GM21529 (cell line): ENCODE measurements at regions not wholly inside any gene's neighbourhood (a gene's known extent, or its start where the extent isn't known, plus 50 kb on each side); places are given as distances from the start of the nearest gene placed in this dataset.

Experiments
- ATAC-seq: cut with Tn5 transposase; IDR thresholded peaks from one replicate; pipeline ENCODE4 v1.9.1; 2021; ENCODE audit not compliant: unreplicated experiment

DNA sequence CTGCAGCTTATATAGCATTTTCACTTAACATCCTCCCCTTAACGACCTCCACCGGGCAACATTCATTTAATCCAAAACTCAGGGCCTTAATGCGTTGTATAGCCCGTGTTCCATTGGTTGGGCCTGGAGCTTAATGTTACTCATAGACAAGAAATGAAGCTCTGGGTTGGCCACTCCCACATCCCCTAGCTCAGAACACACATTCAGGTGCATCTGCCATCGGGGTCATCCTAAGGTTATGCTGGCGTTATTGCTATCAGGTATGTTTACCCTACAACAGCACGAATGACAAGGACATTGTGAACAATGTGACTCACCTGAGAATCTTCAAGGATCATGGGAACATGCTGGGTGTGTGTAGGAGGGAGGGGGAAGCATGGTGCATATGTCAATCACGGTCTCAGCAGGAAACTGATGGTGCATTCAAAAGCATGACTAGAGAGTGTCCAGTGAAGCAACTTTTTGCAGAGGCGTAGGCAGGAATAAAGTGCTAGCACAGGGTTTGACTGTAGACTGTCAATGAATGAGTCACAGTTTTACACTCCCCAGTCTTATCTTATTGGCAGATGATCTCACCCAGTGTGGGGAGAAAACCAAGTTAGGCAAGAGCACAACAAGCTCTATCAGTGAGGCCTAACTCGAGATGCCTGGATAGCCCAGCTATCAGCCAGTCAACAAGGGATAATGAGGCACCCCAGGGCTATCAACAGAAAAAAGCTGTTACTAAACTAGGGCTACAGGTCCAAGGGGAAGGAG is 402.1 kb upstream of the MCTP2 start:
- no peak for ATAC-seq

DNA sequence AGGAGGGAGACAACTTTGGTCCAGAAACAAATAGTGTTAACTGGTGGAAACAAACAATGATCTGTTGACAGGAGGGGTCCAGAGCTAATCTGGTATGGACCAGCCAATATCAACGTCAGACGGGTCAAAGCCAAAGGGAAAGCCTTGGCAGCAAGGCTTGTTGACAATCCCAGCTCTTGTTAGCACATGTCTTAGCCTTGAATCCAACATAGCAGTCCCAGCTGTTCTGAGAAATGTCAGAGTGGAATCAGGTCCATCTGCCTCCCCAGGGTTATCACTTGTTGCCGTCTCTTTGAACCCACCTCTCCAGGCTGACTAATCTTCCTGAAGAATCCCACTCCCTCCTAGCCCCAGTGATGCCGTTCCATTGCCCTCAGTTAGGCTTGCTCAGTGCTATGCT is 404.6 kb upstream of the MCTP2 start:
- ATAC-seq, result no peak

DNA sequence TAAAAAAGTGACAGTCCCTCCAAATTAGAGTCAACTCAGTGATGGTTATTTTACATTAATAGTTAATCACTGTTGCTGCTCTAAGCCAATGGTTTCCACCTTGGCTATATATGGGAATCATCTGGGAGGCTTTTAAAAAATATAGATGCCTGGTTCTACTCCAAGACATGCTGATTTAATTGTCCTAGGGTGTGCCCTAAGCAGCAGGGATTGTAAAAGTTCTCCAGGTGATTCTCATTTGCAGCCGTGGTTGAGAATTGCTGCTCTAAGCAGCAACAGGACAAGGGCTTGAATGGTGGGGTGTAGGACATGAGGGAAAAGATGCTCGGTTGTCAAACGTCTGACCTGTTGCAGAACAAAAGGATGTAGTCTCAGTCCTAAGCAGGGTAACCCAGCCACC is 405.1 kb upstream of the MCTP2 start:
- ATAC-seq, result no peak

DNA sequence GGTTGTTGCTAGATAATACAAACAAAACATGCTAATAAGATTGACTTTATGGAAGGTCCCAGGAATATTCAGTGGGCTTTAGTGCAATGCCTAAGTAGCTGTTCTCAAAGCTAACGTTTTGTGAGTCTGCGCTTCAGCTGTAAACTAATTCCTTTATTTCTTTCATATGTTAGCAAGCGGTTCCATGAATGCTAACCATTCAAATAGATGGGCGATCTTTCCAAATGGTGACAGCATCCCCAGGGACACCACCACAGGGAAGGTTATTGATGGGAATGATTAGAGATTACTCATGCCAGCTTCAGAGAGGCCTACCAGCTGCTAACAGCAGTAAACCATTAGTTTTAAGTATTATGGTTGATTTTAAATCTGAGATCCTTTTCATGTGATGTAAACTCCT is 405.7 kb upstream of the MCTP2 start:
- ATAC-seq, result no peak

DNA sequence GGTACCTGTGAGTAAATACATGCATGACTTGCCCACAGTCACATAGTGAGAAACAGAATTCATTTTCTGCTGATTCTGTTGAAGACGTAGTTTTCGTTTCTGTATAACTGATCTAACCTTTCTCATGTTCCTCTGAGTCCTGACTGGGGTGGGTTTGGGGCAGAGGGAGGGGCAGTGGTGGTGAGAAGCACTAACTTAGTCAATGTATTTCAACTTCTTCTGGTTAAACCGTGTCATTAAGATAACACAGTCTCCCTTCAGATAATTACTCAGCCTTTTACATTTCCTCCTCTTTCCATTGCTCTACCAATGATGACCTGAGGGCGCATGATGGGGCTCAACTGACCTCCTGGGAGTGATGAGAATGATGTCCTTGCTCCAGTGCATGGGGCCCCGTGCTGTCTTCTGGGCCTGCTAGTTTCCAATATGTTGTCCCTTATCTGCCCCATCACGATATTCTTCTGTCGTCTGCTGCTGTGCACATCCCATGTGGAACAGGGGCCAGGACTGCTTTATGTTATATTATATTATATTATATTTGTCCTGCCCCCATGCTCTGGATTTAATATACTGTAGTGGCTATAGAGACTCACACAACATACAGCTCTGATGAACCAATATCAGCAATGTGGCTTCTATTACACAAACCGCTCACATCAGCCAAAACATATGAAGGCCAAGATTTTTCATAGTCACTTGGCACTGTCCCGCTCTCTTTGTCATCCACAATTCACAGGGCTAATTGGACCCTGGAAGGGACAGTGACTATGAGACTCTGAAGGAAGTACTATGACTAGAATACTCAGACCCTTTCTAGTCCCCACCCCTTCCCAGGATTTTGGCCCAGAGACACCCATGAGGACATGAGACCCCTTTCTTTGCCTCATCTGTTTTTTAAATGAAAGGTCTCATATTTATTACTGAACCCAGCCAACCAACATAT is 407.1 kb upstream of the MCTP2 start:
- ATAC-seq, result no peak

DNA sequence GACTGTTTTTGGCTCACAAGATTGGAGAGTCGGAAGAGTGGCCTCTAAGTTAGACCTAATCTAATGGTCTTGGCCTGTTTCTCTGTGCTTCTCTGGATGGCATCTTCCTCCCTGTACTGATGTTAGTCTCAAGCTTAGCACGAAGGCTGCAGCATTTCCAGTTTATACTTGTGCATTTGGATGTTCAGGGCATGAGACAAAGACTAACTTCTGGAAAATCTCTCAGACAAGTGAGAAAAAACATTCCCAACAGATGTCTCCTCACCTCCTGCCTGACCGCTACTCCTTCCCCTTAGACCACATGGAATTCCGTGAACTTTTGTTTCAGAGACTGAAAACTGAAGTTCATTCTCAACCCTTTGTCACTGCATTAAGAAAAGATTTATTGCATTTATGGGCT is 410.8 kb upstream of the MCTP2 start:
- ATAC-seq, result no peak

DNA sequence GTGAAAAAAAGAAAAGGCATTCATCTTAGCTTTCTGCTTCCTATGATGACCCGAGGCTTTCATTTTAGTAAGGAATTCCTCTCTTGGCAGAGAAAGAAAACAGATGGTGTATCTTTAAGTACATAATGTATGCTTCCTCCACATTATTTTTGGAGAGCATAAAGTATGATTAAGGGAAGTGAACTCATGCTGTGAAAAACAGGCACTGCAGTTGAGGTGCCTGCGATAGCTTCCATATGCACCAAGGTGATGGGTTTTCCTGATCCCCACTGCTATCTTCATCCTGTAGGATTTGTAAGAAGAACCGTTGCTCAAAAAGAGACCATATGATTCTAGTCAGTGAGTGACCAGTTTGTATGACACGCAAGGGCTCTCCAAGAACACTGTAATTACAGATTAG is 411.5 kb upstream of the MCTP2 start:
- ATAC-seq, result no peak

DNA sequence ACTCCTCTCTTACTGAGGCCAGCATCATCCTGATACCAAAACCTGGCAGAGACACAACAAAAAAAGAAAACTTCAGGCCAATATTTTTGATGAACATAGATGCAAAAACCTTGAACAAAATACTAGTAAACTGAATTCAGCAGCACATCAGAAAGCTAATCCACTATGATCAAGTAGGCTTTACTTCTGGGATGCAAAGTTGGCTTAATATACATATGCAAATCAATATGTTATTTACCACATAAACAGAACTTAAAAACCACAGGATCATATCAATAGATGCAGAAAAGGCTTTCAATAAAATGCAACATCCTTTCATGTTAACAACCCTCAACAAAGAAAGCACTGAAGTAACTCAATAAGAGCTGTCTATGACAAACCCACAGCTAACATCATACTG is 414.5 kb upstream of the MCTP2 start:
- no peak for ATAC-seq

DNA sequence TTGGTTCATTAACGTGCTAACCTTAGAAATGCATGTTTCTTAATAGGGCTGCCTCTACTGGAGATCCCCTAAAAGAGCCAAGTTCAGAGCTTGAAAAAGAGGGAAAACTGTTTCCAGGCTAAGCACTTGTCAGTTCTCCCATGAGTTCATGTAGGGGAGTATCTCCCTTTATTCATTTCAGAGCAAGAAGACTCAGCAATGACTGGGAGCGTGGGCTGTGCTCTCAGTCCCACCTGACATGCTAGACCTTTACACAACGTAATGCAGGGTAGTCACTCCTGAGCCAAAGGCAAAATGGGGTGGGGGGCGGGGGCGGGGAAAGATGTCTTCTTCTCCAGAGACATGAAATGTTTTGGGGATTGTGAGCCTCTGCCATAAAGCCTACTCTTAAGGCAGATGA is 420.1 kb upstream of the MCTP2 start:
- no peak for ATAC-seq

DNA sequence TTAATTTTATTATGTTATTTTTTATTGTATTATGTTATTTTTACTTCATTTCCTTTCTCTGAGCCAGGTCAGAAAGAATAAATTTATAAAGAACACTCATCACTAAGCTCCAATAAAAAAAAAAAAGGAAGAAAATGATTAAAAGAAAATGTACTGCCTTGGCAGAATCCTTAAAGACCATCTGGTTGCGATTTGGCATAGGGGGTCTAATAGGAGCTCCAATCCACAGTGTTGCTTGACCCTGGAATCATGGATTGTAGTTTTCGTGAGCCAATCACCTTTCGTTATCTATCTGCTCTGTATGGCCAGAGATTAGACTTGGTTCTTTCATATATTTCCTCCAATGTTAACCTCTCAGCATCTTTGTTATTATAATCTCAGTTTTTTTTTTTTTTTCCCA is 421.8 kb upstream of the MCTP2 start:
- no peak for ATAC-seq

DNA sequence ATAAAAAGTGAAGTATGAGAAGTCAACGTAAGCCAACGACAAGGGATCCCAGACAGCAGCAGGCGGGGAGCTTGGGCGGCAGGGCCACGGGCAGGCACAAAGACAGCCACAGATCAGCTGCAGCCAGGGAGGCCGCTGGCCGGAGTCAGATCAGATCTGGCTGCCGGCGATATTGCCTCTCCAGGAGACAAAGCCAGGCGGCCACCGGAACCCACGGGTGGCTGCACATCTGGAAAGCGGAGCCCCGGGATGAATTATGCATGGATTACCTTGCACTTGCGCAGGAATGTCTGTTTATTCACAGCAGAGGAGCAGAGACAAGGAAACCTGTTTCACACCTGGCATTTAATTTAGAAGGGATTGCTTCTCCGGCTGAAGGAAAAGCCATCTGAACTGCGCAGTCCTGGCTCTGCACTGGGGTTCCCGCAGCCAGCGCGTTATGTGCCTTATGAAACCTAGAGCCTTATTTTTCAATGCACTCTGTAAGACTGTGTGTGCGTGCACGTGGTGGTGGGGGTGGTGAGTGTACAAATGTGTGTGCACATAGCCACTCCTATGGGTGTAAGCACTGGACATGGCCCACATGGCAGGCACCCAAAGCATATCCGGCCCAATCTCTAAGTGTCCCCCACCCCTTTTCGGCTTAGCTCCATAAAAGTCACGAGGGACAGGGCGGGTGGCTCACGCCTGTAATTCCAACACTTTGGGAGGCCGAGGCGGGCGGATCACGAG is 427.8 kb upstream of the MCTP2 start:
- no peak for ATAC-seq

DNA sequence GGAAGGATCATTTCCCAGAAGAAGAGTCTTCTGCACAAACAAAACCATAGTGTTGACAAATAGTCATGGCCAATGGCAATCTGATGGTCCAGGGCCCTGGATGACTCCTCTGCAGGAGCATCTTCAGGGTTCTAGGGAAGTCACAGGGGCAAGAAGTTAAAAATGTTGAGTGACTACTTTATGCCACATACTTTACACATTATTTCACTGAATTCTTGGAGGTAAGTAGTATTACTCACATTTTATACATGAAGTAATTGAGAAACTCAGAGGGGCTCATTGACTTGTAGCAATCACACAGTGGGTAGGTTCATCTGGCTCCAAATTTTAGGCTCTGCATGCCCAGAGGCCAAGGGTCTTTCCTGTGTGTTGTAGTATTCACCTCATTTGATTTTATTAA is 430.2 kb upstream of the MCTP2 start:
- ATAC-seq, result no peak

DNA sequence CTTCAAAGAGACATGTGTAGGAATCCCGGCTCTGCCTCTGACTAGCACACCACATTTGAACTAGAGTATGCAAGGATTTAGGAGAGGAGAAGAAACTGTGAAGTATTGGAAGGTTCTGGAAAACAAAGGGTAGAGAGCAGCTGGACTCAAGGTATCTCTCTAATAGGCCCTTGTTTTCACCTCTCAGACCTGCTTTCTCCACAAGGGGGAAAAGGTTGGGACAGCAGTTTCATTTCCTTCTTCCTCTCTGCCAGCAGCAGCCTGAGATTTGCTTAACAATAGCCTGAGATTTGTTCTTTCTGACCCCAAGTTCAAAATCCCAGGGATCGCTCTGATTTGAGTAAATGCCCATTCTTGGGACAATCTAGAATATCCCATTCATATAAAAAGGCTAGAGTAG is 430.6 kb upstream of the MCTP2 start:
- no peak for ATAC-seq

DNA sequence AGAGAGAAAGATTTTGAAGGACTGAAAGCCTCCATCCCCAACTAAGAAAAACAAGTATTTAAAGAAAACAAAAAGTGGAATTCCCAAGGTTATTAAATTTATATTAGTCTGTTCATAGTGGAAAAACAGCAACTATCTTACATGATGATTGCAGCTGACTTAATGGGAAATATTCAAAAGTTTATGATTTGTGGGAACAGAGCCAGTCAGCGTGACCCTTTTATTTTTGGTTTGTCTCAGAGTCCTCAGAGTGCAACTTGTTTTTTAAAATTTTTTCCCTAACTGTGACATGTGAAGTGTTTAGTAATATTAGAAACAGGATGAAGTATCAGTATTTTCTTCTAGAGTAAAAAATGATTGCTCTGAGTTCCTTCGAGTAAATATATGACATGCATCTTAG is 441.9 kb upstream of the MCTP2 start:
- ATAC-seq, result no peak

DNA sequence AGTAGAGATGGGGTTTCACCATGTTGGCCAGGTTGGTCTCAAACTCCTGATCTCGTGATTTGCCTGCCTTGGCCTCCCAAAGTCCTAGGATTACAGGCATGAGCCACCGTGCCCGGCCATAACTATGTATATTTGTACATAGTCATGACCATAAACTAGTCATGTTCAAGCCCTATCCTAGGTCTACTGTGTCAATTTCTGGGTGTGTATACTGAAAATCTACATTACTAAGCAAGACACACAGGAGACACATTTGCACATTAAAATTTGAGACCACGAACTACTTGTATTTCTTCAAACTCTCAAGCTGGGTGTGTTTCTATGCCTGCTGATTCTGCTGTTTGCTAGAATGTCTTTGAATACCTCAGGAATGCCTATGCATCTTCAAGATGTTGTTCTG is 451.3 kb upstream of the MCTP2 start:
- ATAC-seq, result no peak

DNA sequence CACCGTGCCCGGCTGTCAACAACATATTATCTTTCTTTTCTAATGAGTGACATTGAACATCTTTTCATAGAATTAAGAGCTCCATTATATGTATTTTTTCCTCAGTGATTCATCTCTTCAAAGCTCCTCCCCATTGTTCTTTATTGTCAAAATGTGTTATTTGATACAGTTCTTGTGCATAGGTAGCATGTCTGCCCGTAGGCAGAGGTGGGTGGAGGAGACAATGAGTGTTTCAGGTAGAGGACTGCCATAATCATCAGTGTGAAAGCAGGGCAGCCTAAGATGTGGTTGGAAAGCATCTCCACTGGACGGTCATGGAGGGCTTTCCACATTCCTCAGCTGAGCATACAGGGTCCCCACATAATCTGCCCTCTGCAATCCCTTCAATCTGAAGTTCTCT is 452.0 kb upstream of the MCTP2 start:
- ATAC-seq, result no peak

DNA sequence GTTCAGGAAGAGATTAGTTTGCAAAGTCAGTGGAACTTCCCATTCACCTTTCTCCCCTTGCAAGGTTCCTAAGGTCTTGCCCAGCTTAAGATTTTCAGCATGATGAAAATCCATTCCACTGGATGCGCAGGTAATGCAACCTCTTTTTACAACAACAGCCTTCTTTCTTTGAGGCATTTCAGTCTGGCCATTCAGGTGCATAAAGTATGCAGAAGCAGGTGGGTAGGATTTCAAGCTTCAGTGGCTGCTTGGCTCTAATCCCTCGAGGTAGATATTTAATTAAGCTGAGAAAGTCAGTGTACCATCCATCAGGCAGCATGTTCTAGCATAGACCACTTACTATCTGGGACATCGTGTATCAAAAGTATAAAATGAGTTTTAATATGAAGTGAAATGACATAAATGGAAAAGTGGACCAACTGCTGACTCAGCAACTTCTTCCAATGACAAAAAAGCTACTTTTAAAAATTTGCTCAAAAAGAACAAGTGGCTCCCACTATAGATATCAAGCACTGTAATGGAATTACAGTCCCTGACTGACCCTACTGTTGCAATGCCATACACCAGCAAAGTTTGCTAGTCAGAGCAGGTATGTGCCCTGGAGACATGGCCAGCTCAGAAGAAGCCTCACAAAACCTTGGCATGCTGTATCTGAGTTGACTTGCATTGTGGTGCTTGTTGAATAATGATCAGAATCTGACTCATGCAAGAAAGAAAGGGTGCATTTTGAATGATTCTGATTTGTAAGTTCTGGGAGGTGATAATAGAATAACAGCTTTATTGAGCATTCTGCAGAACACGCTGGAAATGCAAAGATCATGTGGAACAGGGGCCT is 459.9 kb upstream of the MCTP2 start:
- ATAC-seq, result no peak

DNA sequence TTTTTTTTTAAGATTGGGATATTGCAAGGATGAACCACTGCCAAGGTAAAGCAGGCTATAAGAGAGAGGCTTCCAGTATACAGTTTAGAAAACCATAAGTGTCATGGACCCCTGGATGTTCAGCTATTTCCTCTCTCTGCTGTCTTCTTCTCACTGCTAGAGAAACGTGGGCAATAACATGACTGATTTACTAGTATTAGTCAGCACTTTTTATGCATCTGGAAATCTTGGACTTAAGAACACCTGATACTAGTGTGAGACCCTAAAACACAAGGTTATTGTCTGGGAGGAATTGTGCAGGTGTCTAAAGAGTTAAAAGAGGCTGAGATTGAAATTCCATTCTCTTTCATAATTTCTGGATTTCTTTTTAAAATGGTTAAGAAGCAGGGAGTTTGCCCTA is 460.6 kb upstream of the MCTP2 start:
- no peak for ATAC-seq

DNA sequence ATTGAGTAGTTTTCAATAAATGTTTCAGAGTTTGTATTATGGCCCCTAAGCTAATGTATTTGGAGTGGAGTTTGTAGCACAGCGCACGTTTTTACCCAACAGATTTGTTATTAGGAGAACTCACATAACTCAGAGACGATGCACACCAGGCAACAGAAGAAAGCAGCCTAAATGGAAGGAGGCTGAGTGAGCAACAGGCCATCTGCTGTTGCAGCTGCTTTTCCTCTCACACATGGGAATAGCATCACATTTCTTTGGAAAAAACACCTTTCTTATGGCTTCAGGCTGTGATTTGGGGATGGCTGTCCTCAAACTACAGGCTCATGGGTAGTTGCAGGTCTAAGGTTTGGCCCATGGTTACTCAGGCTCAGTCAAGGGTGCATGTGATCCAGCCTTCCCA is 469.3 kb upstream of the MCTP2 start:
- ATAC-seq, result no peak

DNA sequence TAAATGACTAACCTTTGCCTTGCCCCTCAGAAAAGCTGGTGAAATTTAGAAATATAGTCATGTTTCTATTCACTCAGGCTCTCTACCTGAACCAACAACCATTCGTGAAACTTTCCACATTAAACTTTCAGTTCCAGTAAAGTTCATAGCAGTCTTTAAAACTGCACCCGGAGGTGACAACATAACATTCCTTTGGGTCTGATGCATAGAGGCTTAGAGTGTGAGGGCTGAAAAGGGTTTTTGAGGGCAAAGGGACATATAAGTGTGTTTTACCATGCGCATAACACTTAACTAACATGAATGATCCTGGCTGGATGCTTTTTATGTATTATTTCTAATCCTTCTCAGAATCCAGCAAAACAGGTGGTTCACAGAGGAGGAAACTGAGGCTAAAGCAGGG is 471.7 kb upstream of the MCTP2 start:
- no peak for ATAC-seq

DNA sequence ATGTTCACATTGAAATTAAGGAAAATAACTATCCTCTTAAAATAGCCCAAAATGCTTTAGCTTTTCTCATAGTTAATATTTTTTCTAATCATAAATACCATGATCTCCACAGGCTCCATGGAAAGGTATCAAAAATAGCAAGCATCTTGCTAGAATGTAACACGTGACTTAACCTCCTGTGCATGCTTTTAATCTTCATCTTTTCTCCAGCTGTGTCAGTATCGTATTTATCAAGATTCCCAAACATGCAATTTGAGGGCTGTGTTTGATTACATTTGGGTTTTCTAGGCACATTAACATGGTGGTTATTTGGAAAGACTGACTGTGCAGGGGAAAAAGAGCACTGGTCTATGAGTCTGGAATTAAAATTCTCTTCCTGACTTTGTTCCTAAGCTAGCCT is 472.5 kb upstream of the MCTP2 start:
- no peak for ATAC-seq
